HEK293 (cell line): ENCODE measurements at regions not wholly inside any gene's neighbourhood (a gene's known extent, or its start where the extent isn't known, plus 50 kb on each side); places are given as distances from the start of the nearest gene placed in this dataset.

Experiments
- CTCF ChIA-PET: fragments of 350-600 bp; formaldehyde crosslinking; extraction: SDS; loops from one replicate; lab custom pipeline; 2021; ENCODE audit warnings: antibody characterized with exemption; lab: Yijun Ruan, JAX
- POLR2A ChIA-PET: fragments of 300-600 bp; formaldehyde crosslinking; extraction: SDS; loops from one replicate; lab custom pipeline; 2020; ENCODE audit warnings: antibody characterized with exemption, inconsistent platforms; lab: Yijun Ruan, JAX
- H3K27ac ChIP-seq: fragments of 200-500 bp; sonication (Bioruptor generic); 2 replicates; pipeline ENCODE4 v1.5.1; 2014; ENCODE audit warnings: low read depth, low read length, control low read depth, inconsistent platforms; ENCODE audit errors: extremely low read depth
- H3K36me3 ChIP-seq, 2 experiments: fragments of 200-500 bp in 1 of 2; sonication (Bioruptor generic) in 1 of 2; 1 replicate in 1 of 2; 2 replicates in 1 of 2; pipeline ENCODE4 v1.5.1; 2014 to 2017; ENCODE audit warnings: inconsistent platforms in 2 of 2, low read length in 2 of 2; ENCODE audit not compliant: control insufficient read depth in 2 of 2, insufficient read depth in 1 of 2
- H3K4me1 ChIP-seq: fragments of 200-500 bp; sonication (Bioruptor generic); 2 replicates; pipeline ENCODE4 v1.5.1; 2014; ENCODE audit warnings: mild to moderate bottlenecking, low read length, inconsistent platforms; ENCODE audit not compliant: control insufficient read depth, insufficient read depth
- H3K4me3 ChIP-seq: 2 replicates; pipeline ENCODE4 v1.5.1; 2011; ENCODE audit warnings: low read depth, mild to moderate bottlenecking, control low read depth, low read length, moderate library complexity
- H3K9me3 ChIP-seq: fragments of 200-500 bp; sonication (Bioruptor generic); 2 replicates; pipeline ENCODE4 v1.5.1; 2014; ENCODE audit warnings: low read depth, low read length, inconsistent platforms; ENCODE audit not compliant: control insufficient read depth, insufficient read depth
- FEZF1 ChIP-seq: fragments of 450-650 bp; formaldehyde crosslinking; IDR thresholded peaks from 2 replicates; pipeline ENCODE4 v1.5.1; 2016; ENCODE audit warnings: missing biosample characterization, missing genetic modification characterization
- HOXA7 ChIP-seq: sonication (generic); formaldehyde crosslinking; IDR thresholded peaks from 2 replicates; pipeline ENCODE4 v1.8.1; 2022; ENCODE audit warnings: missing genetic modification reagents, borderline replicate concordance
- HOXD13 ChIP-seq: sonication (generic); formaldehyde crosslinking; IDR thresholded peaks from 2 replicates; pipeline ENCODE4 v1.8.0; 2022; ENCODE audit warnings: missing genetic modification reagents, borderline replicate concordance
- MEIS1 ChIP-seq: sonication (generic); formaldehyde crosslinking; IDR thresholded peaks from 2 replicates; pipeline ENCODE4 v1.8.1; 2022; ENCODE audit warnings: missing genetic modification reagents, mild to moderate bottlenecking, borderline replicate concordance
- ZFHX2 ChIP-seq: fragments of 450-650 bp; formaldehyde crosslinking; conservative IDR thresholded peaks from 2 replicates; pipeline ENCODE4 v1.5.1; 2016; ENCODE audit warnings: missing biosample characterization, missing genetic modification characterization
- ZIC2 ChIP-seq: fragments of 450-650 bp; formaldehyde crosslinking; IDR thresholded peaks from 2 replicates; pipeline ENCODE4 v1.5.1; 2016; ENCODE audit warnings: missing biosample characterization, missing genetic modification characterization
- ZNF146 ChIP-seq: fragments of 450-650 bp; formaldehyde crosslinking; IDR thresholded peaks from 2 replicates; pipeline ENCODE4 v1.5.1; 2016; ENCODE audit warnings: missing biosample characterization, missing genetic modification characterization
- ZNF202 ChIP-seq: fragments of 450-650 bp; formaldehyde crosslinking; IDR thresholded peaks from 2 replicates; pipeline ENCODE4 v1.5.1; 2016; ENCODE audit warnings: missing biosample characterization, missing genetic modification characterization, borderline replicate concordance
- ZNF24 ChIP-seq: fragments of 450-650 bp; formaldehyde crosslinking; IDR thresholded peaks from 2 replicates; pipeline ENCODE4 v1.5.1; 2016; ENCODE audit warnings: missing biosample characterization, missing genetic modification characterization
- ZNF341 ChIP-seq: fragments of 450-650 bp; formaldehyde crosslinking; IDR thresholded peaks from 2 replicates; pipeline ENCODE4; 2016; ENCODE audit warnings: low read depth, missing biosample characterization, missing genetic modification characterization
- ZNF354C ChIP-seq: fragments of 450-650 bp; formaldehyde crosslinking; IDR thresholded peaks from 2 replicates; pipeline ENCODE4 v1.5.1; 2016; ENCODE audit warnings: missing biosample characterization, missing genetic modification characterization, low read depth, borderline replicate concordance
- ZNF391 ChIP-seq: fragments of 450-650 bp; formaldehyde crosslinking; IDR thresholded peaks from 2 replicates; pipeline ENCODE4 v1.5.1; 2016; ENCODE audit warnings: low read depth, missing biosample characterization, missing genetic modification characterization, borderline replicate concordance
- ZNF404 ChIP-seq: fragments of 450-650 bp; formaldehyde crosslinking; IDR thresholded peaks from 2 replicates; pipeline ENCODE4 v1.5.1; 2017; ENCODE audit warnings: missing biosample characterization, missing genetic modification characterization
- ZNF426 ChIP-seq: fragments of 450-650 bp; formaldehyde crosslinking; IDR thresholded peaks from 2 replicates; pipeline ENCODE4 v1.5.1; 2017; ENCODE audit warnings: missing biosample characterization, missing genetic modification characterization, mild to moderate bottlenecking, inconsistent platforms, moderate library complexity
- ZNF433 ChIP-seq: fragments of 450-650 bp; formaldehyde crosslinking; IDR thresholded peaks from 2 replicates; pipeline ENCODE4 v1.5.1; 2016; ENCODE audit warnings: missing biosample characterization, missing genetic modification characterization, low read depth
- ZNF513 ChIP-seq: fragments of 450-650 bp; IDR thresholded peaks from 2 replicates; pipeline ENCODE4 v1.5.1; 2018; ENCODE audit warnings: missing biosample characterization, missing genetic modification characterization
- ZNF514 ChIP-seq: fragments of 450-650 bp; formaldehyde crosslinking; IDR thresholded peaks from 2 replicates; pipeline ENCODE4 v1.5.1; 2016; ENCODE audit warnings: missing biosample characterization, missing genetic modification characterization
- ZNF529 ChIP-seq: fragments of 450-650 bp; formaldehyde crosslinking; IDR thresholded peaks from 2 replicates; pipeline ENCODE4 v1.5.1; 2017; ENCODE audit warnings: missing genetic modification characterization, missing biosample characterization; ENCODE audit not compliant: insufficient replicate concordance
- ZNF558 ChIP-seq: fragments of 450-650 bp; formaldehyde crosslinking; IDR thresholded peaks from 2 replicates; pipeline ENCODE4 v1.5.1; 2016; ENCODE audit warnings: missing biosample characterization, missing genetic modification characterization
- ZNF654 ChIP-seq: fragments of 450-650 bp; formaldehyde crosslinking; IDR thresholded peaks from 2 replicates; pipeline ENCODE4 v1.5.1; 2016; ENCODE audit warnings: low read depth, missing biosample characterization, missing genetic modification characterization
- ZNF664 ChIP-seq: fragments of 450-650 bp; formaldehyde crosslinking; IDR thresholded peaks from 2 replicates; pipeline ENCODE4 v1.5.1; 2016; ENCODE audit warnings: missing biosample characterization, missing genetic modification characterization
- ZNF692 ChIP-seq: fragments of 450-650 bp; formaldehyde crosslinking; IDR thresholded peaks from 2 replicates; pipeline ENCODE4 v1.5.1; 2016; ENCODE audit warnings: missing biosample characterization, missing genetic modification characterization
- TF ChIP-seq, protein P1 (sequence below): fragments of 450-650 bp; formaldehyde crosslinking; conservative IDR thresholded peaks from 2 replicates; pipeline ENCODE4 v1.5.1; 2016; ENCODE audit warnings: low read depth, missing biosample characterization, missing genetic modification characterization

- Histone ChIP-seq H3K27ac (no peak overlapping the region), H3K4me3 (no peak overlapping the region), H3K9me3 (no peaks in the 10 kb centered on the region; the same call in 1 of the 2 replicates), H3K4me1 (no peaks in the 10 kb centered on the region), H3K36me3 (no peaks in the 10 kb centered on the region)
- TF ChIP-seq HOXA7 (CRISPR knock-in tag) (no peak), ZNF404 (tag by site-specific recombination) (no peak), ZNF692 (tag by site-specific recombination) (no peak), HOXD13 (no peak), ZNF513 (tag by site-specific recombination) (no peak), MEIS1 (CRISPR knock-in tag) (no peak), ZNF433 (tag by site-specific recombination) (no peak), ZNF354C (no peak), ZNF146 (no peak), ZFHX2 (tag by site-specific recombination) (no peak)
- TF ChIP-seq, protein P1, sequence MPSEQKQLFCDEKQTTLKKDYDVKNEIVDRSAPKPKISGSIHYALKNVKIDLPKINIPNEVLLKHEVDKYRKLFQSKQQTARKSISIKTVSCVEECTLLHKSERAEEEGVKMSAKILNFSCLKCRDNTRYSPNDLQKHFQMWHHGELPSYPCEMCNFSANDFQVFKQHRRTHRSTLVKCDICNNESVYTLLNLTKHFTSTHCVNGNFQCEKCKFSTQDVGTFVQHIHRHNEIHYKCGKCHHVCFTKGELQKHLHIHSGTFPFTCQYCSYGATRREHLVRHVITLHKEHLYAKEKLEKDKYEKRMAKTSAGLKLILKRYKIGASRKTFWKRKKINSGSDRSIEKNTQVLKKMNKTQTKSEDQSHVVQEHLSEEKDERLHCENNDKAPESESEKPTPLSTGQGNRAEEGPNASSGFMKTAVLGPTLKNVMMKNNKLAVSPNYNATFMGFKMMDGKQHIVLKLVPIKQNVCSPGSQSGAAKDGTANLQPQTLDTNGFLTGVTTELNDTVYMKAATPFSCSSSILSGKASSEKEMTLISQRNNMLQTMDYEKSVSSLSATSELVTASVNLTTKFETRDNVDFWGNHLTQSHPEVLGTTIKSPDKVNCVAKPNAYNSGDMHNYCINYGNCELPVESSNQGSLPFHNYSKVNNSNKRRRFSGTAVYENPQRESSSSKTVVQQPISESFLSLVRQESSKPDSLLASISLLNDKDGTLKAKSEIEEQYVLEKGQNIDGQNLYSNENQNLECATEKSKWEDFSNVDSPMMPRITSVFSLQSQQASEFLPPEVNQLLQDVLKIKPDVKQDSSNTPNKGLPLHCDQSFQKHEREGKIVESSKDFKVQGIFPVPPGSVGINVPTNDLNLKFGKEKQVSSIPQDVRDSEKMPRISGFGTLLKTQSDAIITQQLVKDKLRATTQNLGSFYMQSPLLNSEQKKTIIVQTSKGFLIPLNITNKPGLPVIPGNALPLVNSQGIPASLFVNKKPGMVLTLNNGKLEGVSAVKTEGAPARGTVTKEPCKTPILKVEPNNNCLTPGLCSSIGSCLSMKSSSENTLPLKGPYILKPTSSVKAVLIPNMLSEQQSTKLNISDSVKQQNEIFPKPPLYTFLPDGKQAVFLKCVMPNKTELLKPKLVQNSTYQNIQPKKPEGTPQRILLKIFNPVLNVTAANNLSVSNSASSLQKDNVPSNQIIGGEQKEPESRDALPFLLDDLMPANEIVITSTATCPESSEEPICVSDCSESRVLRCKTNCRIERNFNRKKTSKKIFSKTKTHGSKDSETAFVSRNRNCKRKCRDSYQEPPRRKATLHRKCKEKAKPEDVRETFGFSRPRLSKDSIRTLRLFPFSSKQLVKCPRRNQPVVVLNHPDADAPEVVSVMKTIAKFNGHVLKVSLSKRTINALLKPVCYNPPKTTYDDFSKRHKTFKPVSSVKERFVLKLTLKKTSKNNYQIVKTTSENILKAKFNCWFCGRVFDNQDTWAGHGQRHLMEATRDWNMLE = no peak
- CTCF ChIA-PET = no interaction called here
- POLR2A ChIA-PET = no interaction called here
Observed at GRCh38 chr5:2493356-2493755, 258.1 kb downstream of the IRX2 start.

GRCh38 chr5:2492476-2492875 is 259.0 kb downstream of the IRX2 start:
- no peaks in the 10 kb centered on the region for H3K36me3 ChIP-seq
- H3K4me3 ChIP-seq = no peak overlapping the region
- no peak for TF ChIP-seq FEZF1
- no peak for TF ChIP-seq ZNF529 (tag by site-specific recombination)
- no peak for TF ChIP-seq ZIC2 (tag by site-specific recombination)
- H3K9me3 ChIP-seq = no peaks in the 10 kb centered on the region; the same call in 1 of the 2 replicates
- H3K27ac ChIP-seq = no peak overlapping the region
- POLR2A ChIA-PET = no interaction called here
- no peaks in the 10 kb centered on the region for H3K4me1 ChIP-seq
- CTCF ChIA-PET = no interaction called here

- Histone ChIP-seq H3K4me1 (no peaks in the 10 kb centered on the region), H3K36me3 (no peaks in the 10 kb centered on the region), H3K27ac (no peak overlapping the region), H3K9me3 (no peaks in the 10 kb centered on the region; the same call in 1 of the 2 replicates), H3K4me3 (no peak overlapping the region)
- ChIA-PET CTCF (interaction anchor here (0.7 kb wide), 1 partner anchor 553 kb away, joined by 3 read pairs; no protein-coding TSS in a partner anchor), POLR2A (no interaction called here)
- TF ChIP-seq ZNF514 (tag by site-specific recombination) = 0 out of 2 replicates have a peak, but pooled peaks have one; percentile 46
- no peak for TF ChIP-seq ZNF24 (tag by site-specific recombination)
- TF ChIP-seq ZNF654 = peak; percentile 33
- TF ChIP-seq ZNF202 = peak; percentile 79; the same call in 1 of the 2 replicates
- TF ChIP-seq ZNF664 (tag by site-specific recombination) = 0 out of 2 replicates have a peak, but pooled peaks have one; percentile 26
- TF ChIP-seq ZNF426 (tag by site-specific recombination) = peak; percentile 76
- TF ChIP-seq ZNF558 (tag by site-specific recombination) = 0 out of 2 replicates have a peak, but pooled peaks have one; percentile 59
- TF ChIP-seq ZNF391 (tag by site-specific recombination) = no peak
- TF ChIP-seq ZNF341 = 0 out of 2 replicates have a peak, but pooled peaks have one; percentile 12
Observed at GRCh38 chr5:2491846-2492245, 259.6 kb downstream of the IRX2 start.
